NCI-H2227 treated with DMSO at 0.1 percent for 48 hours (cell line): ENCODE measurements at regions not wholly inside any gene's neighbourhood (a gene's known extent, or its start where the extent isn't known, plus 50 kb on each side); places are given as distances from the start of the nearest gene placed in this dataset.

Source experiments
- DNase-seq: peaks from one replicate; lab custom pipeline; 2025; lab: John Stamatoyannopoulos, UW

DNA sequence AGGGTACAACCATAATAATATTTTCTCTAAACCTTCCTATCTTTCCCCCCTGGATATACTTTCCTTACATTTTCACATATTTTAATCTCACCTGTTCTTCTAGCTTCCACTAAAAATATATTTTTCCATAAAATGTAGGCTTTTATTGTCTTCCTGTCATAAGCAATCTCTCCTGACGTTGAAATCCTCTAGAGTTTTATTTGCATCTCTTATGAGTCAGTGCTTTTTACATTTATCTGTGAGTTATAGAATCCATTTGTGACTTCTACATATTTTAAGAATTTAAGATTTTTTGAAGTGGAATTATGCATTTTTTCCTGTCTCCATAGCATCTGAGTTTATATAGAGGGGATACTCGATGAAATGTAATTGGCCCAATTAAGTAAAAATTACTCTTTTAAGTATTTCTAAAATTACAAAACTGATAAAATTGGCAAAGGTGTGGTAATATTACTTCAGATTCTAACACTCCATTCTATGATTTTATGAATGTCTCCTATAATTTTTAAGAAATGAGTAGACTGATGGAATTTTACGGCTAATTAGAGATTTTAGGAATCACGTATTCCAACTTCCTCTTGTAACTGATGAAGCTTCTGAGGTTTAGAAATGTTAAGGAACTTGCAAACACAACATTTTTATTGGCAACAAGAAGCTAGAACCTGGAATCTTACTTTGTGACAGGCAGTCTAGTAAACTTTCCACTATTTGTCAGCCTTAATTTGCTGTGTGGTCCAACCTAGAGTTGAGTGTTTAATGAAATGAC lies 422.9 kb upstream of the SEMA3A start:
- DNase-seq = no peak

DNA sequence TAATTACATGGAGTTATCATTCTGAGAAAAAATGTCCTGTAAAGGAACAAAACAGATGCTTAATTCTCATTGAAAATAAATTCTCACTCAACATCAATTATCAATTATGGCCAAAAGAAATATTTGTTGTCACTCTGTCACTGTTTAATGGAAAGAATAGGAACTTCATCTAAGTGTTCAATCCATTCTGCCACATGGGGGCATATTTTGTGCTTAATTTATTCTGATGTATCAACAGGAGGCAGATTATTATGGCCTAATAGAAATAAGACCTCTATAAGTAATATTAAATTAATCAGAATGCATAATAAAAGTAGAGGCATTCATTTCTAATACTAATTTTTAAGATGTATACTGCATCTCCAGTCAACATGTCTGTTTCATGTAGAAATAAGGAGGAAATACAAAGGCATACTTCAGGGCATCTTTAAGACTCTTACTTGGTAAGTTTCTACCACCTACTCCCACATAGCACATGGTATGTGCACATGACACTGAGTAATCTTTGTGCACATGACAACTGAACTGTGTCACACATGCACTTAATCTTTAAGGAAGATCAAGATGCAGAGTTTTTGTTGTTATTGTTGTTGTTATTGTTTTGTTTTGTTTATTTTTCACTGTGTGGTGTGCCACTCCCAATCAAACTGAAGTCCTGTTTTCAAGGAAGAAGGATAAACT lies 420.4 kb upstream of the SEMA3A start:
- DNase-seq = no peak

DNA sequence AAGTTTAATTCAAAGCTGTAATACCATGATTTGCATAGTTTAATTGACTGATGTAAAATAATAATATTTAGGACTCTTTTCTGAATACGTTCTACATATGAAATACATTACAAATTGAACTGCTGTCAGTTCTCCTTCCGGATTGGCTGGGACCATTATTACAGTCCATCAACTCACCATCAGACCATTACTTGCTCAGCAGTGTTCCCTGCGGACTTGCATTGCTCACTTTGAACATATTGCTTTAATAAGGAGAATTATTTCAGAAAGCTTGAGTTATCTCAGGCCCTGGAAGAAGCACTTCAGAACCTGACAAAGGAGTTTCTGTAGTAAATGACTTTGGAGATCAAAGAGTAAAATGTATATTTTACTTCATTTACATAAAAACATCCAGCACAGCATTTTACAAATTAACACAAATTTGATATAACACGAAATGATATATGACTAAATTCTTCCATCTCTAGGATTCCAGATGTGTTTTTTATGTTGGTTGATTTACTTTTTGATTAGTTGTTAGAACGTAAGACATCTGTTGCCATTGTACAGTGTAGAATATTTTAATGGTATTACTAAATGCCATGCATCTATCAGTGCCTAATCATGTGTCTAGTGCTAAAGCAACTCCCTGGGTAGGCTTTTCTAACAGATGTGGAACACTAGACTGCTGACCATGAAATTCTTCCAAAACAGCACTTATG lies 418.5 kb upstream of the SEMA3A start:
- DNase-seq = peak; percentile 10

DNA sequence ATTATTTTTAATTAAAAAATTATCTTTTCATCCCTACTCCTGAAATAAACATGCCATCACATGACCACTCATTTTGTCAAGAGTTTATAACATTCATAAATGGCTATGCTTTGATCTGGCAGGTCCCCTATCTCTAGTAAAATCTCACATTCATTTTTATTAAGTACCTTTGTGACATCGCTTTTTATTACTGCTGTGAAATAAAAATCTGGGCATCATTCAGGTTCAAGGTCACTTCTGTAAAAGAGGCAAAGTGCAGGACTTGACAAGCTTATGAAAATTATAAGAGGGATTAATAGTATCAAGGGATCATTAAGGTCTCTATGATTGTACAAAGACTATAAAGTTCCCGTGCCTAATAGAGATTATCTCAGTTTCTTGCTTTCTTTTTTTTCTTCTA lies 416.8 kb upstream of the SEMA3A start:
- DNase-seq = no peak

DNA sequence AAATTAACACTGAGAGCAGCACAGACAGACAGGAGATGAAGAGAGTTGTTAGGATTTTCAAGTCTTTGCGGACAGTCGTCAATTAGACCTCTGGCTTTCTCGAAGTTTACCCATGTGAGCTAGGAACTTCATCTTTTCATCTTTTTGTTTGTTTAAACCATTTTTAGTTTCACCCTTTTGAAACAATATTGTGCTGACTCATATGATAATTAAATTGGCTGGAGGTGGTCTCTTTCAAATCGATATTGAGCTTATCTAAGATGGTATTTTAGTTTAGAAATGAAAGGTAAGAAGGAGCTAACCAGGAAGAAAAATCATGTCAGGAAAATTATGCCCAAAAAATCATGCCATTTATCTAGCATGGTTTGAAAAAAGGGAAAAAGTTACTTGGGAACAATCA lies 415.8 kb upstream of the SEMA3A start:
- peak; percentile 72 for DNase-seq

DNA sequence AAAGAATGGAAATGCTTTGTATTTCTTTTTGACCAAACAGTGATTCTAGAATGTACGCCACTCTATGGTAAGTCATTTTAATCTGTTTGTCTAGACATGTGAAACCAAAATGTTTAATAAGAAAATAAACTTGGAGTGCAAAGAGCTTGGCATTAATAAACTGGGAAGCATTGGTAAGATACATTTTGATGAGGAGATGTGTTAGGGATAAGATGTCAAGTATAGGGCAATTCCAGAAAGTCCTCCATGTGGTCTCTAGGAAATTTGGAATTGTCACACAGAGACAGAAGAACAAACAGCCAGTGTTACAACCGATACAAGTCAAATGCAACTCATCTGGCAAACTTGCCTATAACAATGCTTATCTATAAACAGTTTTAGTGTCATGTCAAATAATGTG lies 410.7 kb upstream of the SEMA3A start:
- no peak for DNase-seq

DNA sequence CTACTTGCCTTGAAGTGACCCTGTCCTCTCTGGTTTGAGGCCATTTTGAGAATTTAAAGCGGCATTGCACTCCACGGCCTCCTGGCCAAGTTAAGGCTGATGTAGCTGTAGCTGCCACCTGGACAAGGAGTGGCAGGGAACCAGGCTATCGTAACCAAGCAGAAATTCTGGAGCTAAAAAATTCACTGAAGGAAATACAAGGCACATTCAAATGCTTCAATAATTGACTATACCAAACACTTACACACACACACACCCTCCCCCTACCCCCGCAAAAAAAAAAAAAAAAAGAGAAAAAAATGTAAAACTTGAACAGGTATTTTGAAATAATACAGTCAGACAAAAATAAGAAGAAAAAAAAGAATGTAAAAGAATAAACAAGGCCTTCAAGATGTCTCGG lies 409.0 kb upstream of the SEMA3A start:
- no peak for DNase-seq

DNA sequence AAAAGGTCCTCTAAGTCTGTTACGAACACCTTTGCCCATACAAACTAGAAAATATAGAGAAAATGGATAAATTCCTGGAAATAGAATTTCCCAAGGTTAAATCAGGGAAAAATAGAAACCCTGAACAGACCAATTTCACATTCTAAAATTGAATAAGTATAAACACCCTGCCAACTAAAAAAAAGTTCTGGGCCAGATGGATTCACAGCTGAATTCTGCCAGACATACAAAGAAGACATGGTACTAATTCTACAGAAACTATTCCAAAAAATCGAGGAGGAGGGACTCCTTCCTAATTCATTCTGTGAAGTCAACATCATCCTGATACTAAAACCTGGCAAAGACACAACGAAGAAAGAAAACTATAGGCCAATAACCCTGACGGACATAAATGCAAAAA lies 400.4 kb upstream of the SEMA3A start:
- no peak for DNase-seq

DNA sequence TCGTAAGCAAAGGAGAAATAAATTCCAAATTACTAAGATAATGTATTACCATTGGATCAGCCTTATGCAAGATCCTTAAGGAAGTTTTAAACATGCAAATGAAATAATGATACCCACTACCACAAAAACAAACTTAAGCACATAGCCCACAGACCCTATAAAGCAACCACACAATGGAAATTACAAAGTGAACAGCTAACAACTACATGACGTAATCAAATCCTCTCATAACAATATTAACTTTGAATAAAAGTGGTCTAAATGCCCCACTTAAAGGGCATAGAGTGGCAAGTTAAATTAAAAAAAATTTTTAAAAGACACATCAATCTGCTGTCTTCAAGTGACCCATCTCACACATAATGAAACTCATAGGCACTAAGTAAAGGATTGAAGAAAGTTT lies 397.3 kb upstream of the SEMA3A start:
- no peak for DNase-seq

DNA sequence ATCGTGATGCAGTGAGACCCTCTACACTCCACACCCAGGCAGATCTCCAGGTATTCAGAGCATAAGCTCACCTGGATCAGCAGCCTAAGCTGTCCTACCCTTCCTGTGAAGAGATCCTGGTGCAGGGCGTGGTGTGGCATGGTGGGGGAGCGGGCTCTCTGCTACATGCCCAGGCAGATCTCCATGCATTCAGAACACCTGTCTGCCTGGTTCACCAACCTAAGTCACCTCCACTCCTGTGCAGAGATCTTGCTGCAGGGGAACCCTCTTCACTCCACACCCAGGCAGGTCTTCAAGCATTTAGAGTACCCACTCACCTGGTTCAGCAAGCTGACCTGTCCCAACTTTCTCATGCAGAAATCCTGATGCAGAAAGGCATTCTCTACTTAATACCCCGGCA lies 394.4 kb upstream of the SEMA3A start:
- no peak for DNase-seq

DNA sequence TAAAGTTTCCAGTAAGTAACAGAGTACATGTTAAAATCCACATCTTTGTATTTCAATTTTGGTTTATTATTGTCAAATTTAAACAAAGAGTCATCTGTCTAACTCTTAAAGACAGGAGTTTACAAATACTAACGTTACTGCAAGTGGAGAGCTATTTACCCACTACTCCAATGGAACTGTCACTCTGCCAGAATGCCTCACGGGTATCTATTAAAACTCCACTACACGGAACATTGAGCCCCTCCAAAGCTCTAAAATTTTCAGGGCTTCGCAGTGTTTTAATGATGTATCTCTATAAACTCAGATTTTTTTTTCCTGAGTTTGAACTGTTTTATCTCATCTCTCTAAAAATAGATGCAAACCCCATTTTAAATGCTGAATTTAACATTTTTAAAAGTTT lies 388.7 kb upstream of the SEMA3A start:
- no peak for DNase-seq

DNA sequence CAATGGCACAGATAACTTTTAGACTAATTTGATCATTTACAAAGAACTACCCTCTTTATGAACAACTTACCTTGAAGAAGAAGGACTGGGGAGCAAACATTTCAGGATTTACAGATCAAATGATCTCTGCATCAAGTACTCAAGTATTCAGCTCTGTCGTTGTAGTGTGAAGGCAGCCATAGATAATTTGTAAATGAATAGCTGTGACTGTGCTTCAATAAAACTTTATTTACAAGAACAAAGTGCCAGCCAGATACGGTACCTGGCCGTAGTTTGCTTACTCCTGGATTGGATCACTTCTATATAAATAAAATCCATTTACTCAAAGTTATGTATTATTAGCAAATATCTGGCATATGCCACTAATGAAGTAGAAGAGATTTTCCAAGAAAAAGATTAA lies 388.2 kb upstream of the SEMA3A start:
- DNase-seq = no peak

DNA sequence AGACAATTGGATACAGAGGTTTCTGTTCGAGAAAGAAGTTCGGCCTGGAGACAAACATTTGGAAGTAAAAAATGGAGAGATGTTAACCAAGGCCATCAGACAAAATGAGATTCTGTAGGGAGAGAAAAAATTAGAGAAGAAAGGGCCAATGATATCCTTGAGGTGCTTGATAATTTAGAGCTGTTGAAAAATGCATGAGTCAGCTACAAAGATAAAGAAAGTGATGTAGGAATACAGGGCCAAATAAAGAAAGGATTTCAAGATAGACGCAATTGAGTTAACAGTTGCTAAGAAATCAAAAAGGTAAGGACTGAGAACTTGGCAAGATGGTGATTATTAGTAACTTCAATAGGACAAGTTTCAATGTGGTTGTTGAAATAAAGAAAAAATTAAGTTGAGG lies 384.2 kb upstream of the SEMA3A start:
- no peak for DNase-seq

DNA sequence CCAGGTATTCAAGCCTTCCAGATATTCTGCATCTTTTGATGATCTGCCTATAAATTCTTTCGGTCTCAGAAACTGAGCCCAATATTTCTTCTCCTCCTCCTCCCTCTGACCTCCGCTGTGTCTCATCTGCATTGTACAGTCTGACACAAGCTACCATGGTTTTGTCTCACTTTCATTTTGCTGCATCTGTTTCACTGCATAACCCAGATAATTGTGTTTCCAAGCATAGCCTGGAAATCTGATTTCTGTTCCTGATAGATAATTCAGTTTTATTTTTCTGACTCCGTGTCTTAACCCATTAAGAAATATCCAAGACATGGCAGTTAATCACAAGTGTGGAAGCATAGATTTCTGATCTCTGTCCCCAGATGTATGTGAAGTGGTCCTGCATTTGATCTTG lies 374.2 kb upstream of the SEMA3A start:
- no peak for DNase-seq

DNA sequence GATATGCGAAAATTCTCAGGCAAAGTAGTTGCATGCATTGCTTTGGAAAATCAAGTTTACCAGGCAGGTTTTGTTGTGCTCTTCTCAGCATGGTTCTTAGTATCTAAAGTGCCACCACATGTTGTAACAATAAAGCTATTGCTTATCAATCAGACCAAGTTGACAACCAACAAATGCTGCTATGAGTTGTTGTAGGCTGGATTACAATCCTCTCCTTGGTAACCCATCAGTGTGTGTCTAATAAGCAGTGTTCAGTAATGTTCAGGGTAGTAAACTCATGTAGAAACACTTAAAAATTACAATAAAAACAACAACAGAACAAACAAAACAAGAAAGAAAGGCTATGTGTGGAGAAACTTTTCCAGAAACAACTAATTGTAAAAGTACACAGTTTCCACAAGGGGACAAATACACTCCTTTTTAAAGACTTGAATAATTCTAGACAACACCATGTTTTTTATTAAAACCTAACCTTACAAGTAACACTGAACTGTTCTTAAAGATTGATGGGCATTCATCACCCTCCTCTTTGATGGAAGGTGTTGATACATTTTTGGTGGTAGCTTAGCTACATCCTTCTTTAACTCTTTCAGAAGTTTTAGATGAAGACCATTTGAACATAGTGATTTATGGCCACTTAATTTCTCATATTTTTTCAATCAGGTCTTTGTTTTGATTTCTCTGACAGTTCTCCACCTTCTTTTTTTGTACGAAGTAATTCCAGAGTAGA lies 370.9 kb upstream of the SEMA3A start:
- DNase-seq = no peak

DNA sequence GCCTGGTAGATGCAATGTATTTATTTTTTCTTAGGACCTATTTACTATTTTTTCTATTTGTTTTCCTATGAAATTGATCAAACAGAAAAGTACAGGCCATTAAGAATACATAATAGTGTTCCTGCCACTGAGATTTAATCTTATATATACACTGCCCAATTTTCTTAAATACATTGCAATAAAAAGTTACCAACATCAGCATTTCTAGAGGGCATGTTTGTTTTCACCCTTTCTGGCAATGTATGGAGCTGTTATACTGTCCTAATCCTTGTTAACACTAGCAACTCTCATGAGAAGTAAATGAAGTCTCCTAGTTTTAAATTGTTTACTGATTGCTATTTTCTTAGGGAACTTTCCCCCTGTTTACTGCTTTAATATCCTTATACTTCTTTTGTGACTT lies 359.1 kb upstream of the SEMA3A start:
- no peak for DNase-seq

DNA sequence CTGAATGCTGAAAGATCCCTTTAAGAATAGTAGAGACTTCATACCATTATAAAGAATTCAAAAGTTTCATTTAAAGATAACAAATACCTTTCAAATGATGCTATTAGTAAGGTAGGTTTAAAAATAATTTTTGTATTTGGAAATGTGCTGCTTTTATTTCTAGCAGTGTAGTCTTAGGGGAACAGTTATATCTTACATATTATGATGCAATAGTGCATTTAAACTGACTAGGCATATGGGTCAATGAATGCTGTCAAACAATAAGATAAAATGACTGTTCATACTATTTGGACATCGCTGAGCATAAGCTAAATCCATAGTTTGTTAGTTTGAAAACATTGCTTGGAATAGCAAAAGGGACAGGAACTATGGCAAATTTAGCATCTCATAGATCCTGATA lies 354.8 kb upstream of the SEMA3A start:
- no peak for DNase-seq

DNA sequence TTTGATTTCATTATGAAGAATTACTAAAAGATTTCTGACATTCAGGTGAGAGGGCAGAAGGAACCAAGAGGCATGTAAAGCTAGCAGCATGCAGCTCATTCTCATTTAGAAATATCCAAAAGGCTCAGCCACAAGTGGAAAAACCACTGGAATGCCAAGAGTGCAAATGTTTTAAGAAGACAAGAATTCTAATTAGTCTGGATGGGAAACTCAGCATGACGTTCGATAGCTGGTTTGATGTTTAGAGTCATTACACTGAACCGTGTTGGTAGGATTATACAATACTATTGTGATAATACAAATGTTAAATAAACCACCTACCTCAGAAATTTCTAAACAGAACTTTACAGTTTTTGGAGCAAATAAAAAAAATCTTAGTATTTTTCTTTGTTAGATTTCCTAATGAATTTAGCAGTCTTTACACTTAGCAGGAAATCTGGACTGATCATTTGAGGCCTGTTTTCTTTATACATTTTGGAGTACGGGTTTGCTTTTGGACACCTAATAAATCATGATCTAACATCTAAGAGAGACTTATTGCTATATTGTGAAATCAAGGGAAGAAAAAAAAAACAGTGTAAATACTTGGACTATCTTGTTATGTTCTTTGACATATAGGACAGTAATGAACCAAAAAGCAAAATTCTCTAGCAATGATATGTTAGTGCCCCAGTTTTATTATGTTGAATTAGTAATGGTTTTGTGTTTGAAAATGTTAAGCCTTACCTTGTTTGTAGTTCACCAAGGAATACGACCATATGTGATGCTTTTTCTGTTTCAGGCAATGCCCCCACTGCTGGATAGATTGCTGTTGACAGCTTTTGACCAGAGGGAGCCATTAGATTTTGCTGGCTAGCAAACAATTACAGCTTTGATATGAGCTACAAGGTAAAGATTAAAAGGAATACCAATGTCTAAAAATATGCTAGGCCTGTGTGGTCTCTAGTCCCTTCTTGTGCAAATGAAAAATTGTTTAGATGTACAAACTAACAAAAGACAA lies 354.1 kb upstream of the SEMA3A start:
- no peak for DNase-seq

DNA sequence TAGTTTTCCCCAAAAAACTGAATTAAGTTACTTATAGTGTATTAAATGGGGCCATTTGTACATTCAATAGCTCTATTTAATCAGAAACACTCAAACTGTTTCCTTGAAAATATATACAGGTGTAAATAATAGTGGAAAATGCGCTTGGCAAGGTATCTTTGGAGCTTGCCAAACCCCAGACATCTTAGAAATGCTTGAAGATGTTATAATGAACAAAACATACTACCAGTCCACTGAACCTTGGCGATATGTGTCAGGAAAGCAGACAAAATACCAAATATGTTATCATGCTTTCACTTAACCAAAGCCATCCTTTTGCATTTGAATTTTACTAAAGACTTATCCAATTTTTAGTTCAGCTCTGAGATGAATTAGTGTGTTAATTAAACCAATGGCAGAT lies 352.7 kb upstream of the SEMA3A start:
- no peak for DNase-seq

DNA sequence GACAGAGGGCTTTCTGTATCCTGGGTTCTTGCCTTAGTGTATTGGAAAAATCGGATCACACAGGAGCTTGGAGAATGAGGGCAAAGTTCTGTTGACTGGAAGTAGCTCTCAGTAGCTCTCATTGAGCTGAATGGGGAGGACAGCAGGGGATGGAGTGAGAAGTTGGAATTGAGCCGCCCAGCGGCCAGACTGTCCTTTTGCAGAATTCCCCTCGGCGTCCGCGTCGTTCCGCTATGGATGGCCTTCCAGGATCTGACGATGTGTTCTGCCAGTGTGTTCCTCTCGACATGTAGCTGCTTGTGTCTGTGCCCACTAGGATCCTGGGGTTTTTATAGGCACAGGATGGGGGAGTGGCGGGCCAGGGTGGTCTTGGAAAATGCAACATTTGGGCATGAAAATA lies 351.8 kb upstream of the SEMA3A start:
- no peak for DNase-seq

DNA sequence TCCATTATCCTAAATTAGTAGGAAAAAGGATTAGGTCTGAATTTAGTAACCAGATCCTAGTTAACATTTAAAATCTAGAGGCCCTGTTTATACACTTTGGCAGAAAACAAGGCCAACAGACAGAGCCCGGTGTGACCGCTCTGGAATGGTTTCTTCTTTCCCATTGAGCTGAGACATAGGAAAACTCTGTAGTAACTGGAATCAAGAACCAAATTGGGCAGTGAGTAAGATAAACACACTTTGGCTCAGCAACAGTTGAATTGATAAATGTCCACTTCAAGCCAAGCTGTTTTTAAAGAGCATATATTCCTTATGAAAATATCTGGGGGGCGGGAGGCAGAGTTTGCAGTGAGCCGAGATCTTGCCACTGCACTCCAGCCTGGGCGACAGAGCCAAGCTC lies 343.7 kb upstream of the SEMA3A start:
- DNase-seq = no peak
